H9 (cell line): ENCODE measurements at regions not wholly inside any gene's neighbourhood (a gene's known extent, or its start where the extent isn't known, plus 50 kb on each side); places are given as distances from the start of the nearest gene placed in this dataset.

Source experiments
- DNase-seq: peaks from one replicate; pipeline ENCODE4 v3.0.0-alpha.2; 2017
- H2AFZ ChIP-seq: one replicate; pipeline ENCODE4 v1.6.1; 2013; ENCODE audit warnings: mild to moderate bottlenecking, low read length, control low read depth, moderate library complexity
- H2AK5ac ChIP-seq: 2 replicates; pipeline ENCODE4 v1.6.1; 2013; ENCODE audit warnings: low read length, control low read depth, mixed read lengths; ENCODE audit not compliant: insufficient read length
- H2BK120ac ChIP-seq: one replicate; pipeline ENCODE4 v1.6.1; 2013; ENCODE audit warnings: low read depth, mild to moderate bottlenecking, low read length, control low read depth, inconsistent platforms; ENCODE audit not compliant: poor library complexity, severe bottlenecking
- H2BK12ac ChIP-seq: 2 replicates; pipeline ENCODE4 v1.6.1; 2013; ENCODE audit warnings: low read length, control low read depth, mixed read lengths, low read depth; ENCODE audit not compliant: insufficient read length
- H2BK15ac ChIP-seq: 2 replicates; pipeline ENCODE4 v1.6.1; 2013; ENCODE audit warnings: low read depth, low read length, control low read depth
- H2BK20ac ChIP-seq: one replicate; pipeline ENCODE4 v1.6.1; 2013; ENCODE audit warnings: low read depth, mild to moderate bottlenecking, low read length, control low read depth, inconsistent platforms; ENCODE audit not compliant: poor library complexity, severe bottlenecking
- H2BK5ac ChIP-seq: 2 replicates; pipeline ENCODE4 v1.6.1; 2013; ENCODE audit warnings: low read length, control low read depth, mixed read lengths; ENCODE audit not compliant: insufficient read length
- H3K14ac ChIP-seq: 2 replicates; pipeline ENCODE4 v1.6.1; 2013; ENCODE audit warnings: low read length, control low read depth; ENCODE audit not compliant: insufficient read depth
- H3K18ac ChIP-seq: 2 replicates; pipeline ENCODE4 v1.6.1; 2013; ENCODE audit warnings: low read depth, mild to moderate bottlenecking, mixed read lengths, low read length, control low read depth; ENCODE audit not compliant: insufficient read length
- H3K23ac ChIP-seq: 2 replicates; pipeline ENCODE4 v1.6.1; 2013; ENCODE audit warnings: low read length, control low read depth, mixed read lengths, low read depth; ENCODE audit not compliant: insufficient read length
- H3K23me2 ChIP-seq: 2 replicates; pipeline ENCODE4 v1.6.1; 2013; ENCODE audit warnings: low read depth, mild to moderate bottlenecking, mixed read lengths, low read length, control low read depth; ENCODE audit not compliant: insufficient read length, poor library complexity, severe bottlenecking
- H3K27ac ChIP-seq: 2 replicates; pipeline ENCODE4 v1.5.1; 2013; ENCODE audit warnings: low read length, control low read depth, mixed read lengths, low read depth; ENCODE audit not compliant: insufficient read length
- H3K27me3 ChIP-seq: 2 replicates; pipeline ENCODE4 v1.6.1; 2013; ENCODE audit warnings: low read length, control low read depth, inconsistent platforms; ENCODE audit not compliant: insufficient read depth
- H3K4ac ChIP-seq: 2 replicates; pipeline ENCODE4 v1.6.1; 2013; ENCODE audit warnings: low read depth, mild to moderate bottlenecking, control low read depth, inconsistent platforms, low read length, moderate library complexity
- H3K4me1 ChIP-seq: 2 replicates; pipeline ENCODE4 v1.6.1; 2013; ENCODE audit warnings: low read length, control low read depth, inconsistent platforms; ENCODE audit not compliant: insufficient read depth
- H3K4me2 ChIP-seq: 2 replicates; pipeline ENCODE4 v1.6.1; 2013; ENCODE audit warnings: low read length, control low read depth, mixed read lengths; ENCODE audit not compliant: insufficient read length, insufficient read depth
- H3K56ac ChIP-seq: 2 replicates; pipeline ENCODE4 v1.6.1; 2013; ENCODE audit warnings: low read depth, mild to moderate bottlenecking, mixed read lengths, low read length, control low read depth; ENCODE audit not compliant: insufficient read length
- H3K79me1 ChIP-seq: 2 replicates; pipeline ENCODE4 v1.6.1; 2013; ENCODE audit warnings: low read depth, mild to moderate bottlenecking, moderate library complexity, low read length, control low read depth, inconsistent platforms; ENCODE audit not compliant: insufficient read depth, poor library complexity, severe bottlenecking
- H3K79me2 ChIP-seq: 2 replicates; pipeline ENCODE4 v1.6.1; 2013; ENCODE audit warnings: low read length, control low read depth, inconsistent platforms; ENCODE audit not compliant: insufficient read depth
- H3K9ac ChIP-seq: 2 replicates; pipeline ENCODE4 v1.6.1; 2013; ENCODE audit warnings: low read length, control low read depth, mixed read lengths; ENCODE audit not compliant: insufficient read length; ENCODE audit errors: extremely low read depth
- H3K9me3 ChIP-seq: one replicate; pipeline ENCODE4 v1.6.1; 2013; ENCODE audit warnings: low read depth, low read length, inconsistent platforms; ENCODE audit not compliant: control insufficient read depth
- H3T11ph ChIP-seq: one replicate; pipeline ENCODE4 v1.6.1; 2013; ENCODE audit warnings: mild to moderate bottlenecking, low read length, control low read depth, inconsistent platforms
- H4K20me1 ChIP-seq: one replicate; pipeline ENCODE4 v1.6.1; 2013; ENCODE audit not compliant: control insufficient read depth, insufficient read length, insufficient read depth
- H4K5ac ChIP-seq: 2 replicates; pipeline ENCODE4 v1.6.1; 2013; ENCODE audit warnings: low read depth, mild to moderate bottlenecking, mixed read lengths, low read length, control low read depth; ENCODE audit not compliant: insufficient read length
- H4K8ac ChIP-seq: replicated peaks from 2 replicates; pipeline ENCODE4 v1.6.1; 2013; ENCODE audit warnings: low read length, control low read depth, mixed read lengths, low read depth; ENCODE audit not compliant: insufficient read length
- H4K91ac ChIP-seq: 2 replicates; pipeline ENCODE4 v1.6.1; 2013; ENCODE audit warnings: low read depth, mild to moderate bottlenecking, moderate library complexity, mixed read lengths, low read length, control low read depth; ENCODE audit not compliant: insufficient read length
- H3K27ac Mint-ChIP-seq, 3 experiments: 2 replicates in 2 of 3; 3 replicates in 1 of 3; pipeline ENCODE4 v1.8.0; 2020 to 2021; ENCODE audit warnings: mixed read lengths in 3 of 3, mild to moderate bottlenecking in 1 of 3, moderate library complexity in 1 of 3
- H3K27me3 Mint-ChIP-seq: 2 replicates; pipeline ENCODE4 v1.8.0; 2021; ENCODE audit warnings: low read depth, mild to moderate bottlenecking, moderate library complexity, mixed read lengths
- H3K36me3 Mint-ChIP-seq, 3 experiments: 2 replicates in 2 of 3; 3 replicates in 1 of 3; pipeline ENCODE4 v1.8.0; 2020 to 2021; ENCODE audit warnings: low read depth in 3 of 3, mixed read lengths in 3 of 3; ENCODE audit not compliant: insufficient read depth in 1 of 3
- H3K4me1 Mint-ChIP-seq, 2 experiments: 2 replicates each; pipeline ENCODE4 v1.8.0; 2020; ENCODE audit warnings: mixed read lengths in 2 of 2
- H3K4me3 Mint-ChIP-seq, 2 experiments: 2 replicates in 1 of 2; 3 replicates in 1 of 2; pipeline ENCODE4 v1.8.0; 2020 to 2021; ENCODE audit warnings: mild to moderate bottlenecking in 2 of 2, mixed read lengths in 2 of 2, moderate library complexity in 1 of 2
- H3K9me3 Mint-ChIP-seq, 2 experiments: 2 replicates in 1 of 2; 3 replicates in 1 of 2; pipeline ENCODE4 v1.8.0; 2020; ENCODE audit warnings: mild to moderate bottlenecking in 2 of 2, mixed read lengths in 2 of 2, moderate library complexity in 1 of 2
- WGBS: extraction: QIAGEN DNeasy Blood & Tissue Kit; methylation state at CpG from one replicate; pipeline ENCODE4 v1.1.7; 2013; ENCODE audit warnings: missing lambda C conversion rate, low lambda C conversion rate, mixed read lengths; ENCODE audit not compliant: insufficient read length; ENCODE audit errors: extremely low coverage; 5-methylcytosine and 5-hydroxymethylcytosine counted together
- TF ChIP-seq, protein P1 (sequence below): fragments of 200-600 bp; sonication (generic); conservative IDR thresholded peaks from 3 replicates; pipeline ENCODE4 v1.8.0; 2021; ENCODE audit warnings: antibody characterized with exemption, mild to moderate bottlenecking

DNA sequence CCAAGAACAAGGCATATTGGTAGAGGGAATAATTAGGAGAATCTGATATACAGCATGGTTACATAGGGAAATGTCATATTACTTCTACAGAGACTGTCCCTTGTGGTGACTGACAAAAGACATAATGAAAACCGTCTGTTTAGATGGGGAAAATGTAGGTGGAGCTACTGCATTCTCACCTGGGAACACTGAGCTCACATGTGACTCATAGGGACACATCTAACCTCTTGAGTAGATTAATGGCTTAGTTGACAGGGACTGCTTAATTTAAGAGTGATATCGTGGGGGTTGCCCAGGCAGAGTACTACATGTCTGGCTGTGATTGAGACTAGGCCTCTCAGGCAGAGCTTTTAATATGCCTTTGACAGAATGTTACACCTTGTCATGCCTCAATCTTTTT is 235.3 kb upstream of the ZFP64 start:
- peak overlapping the region in 1 of 3 experiments; percentile 78; a peak in 1 of 7 replicates for H3K27ac Mint-ChIP-seq
- no peak overlapping the region for H3K18ac ChIP-seq
- no peak overlapping the region for H3K27ac ChIP-seq
- no peak overlapping the region for H3K23ac ChIP-seq
- H3K56ac ChIP-seq: no peak overlapping the region
- H3K9me3 Mint-ChIP-seq: peaks cover 5 to 7% of the 10 kb centered on the region in 2 experiments
- no CpG with 5 or more reads among the region's 2 CpGs for WGBS
- no peak overlapping the region for H2BK5ac ChIP-seq
- no peak for DNase-seq
- H2AFZ ChIP-seq: no peak overlapping the region
- peaks cover 0 to 8% (median 0%) of the 10 kb centered on the region in 3 experiments; a peak in 2 of 7 replicates for H3K36me3 Mint-ChIP-seq
- no peak overlapping the region for H2BK15ac ChIP-seq
- no peaks in the 10 kb centered on the region for H3K27me3 Mint-ChIP-seq
- H3K4me2 ChIP-seq: no peak overlapping the region
- no peaks in the 10 kb centered on the region for H3K27me3 ChIP-seq
- no peaks in the 10 kb centered on the region for H3K23me2 ChIP-seq
- no peak overlapping the region for H2AK5ac ChIP-seq
- H3K4me1 Mint-ChIP-seq: peaks cover 0 to 6% of the 10 kb centered on the region in 2 experiments; a peak in 1 of 4 replicates
- H4K8ac ChIP-seq: no peak overlapping the region
- H3K79me1 ChIP-seq: no peaks in the 10 kb centered on the region
- H3K9me3 ChIP-seq: no peaks in the 10 kb centered on the region
- no peak overlapping the region for H3K9ac ChIP-seq
- H2BK12ac ChIP-seq: no peak overlapping the region
- no peak overlapping the region for H3K4ac ChIP-seq
- no peak overlapping the region for H3K14ac ChIP-seq
- no peak overlapping the region; a peak in 1 of 5 replicates for H3K4me3 Mint-ChIP-seq
- no peak overlapping the region for H3T11ph ChIP-seq
- TF ChIP-seq, protein P1, sequence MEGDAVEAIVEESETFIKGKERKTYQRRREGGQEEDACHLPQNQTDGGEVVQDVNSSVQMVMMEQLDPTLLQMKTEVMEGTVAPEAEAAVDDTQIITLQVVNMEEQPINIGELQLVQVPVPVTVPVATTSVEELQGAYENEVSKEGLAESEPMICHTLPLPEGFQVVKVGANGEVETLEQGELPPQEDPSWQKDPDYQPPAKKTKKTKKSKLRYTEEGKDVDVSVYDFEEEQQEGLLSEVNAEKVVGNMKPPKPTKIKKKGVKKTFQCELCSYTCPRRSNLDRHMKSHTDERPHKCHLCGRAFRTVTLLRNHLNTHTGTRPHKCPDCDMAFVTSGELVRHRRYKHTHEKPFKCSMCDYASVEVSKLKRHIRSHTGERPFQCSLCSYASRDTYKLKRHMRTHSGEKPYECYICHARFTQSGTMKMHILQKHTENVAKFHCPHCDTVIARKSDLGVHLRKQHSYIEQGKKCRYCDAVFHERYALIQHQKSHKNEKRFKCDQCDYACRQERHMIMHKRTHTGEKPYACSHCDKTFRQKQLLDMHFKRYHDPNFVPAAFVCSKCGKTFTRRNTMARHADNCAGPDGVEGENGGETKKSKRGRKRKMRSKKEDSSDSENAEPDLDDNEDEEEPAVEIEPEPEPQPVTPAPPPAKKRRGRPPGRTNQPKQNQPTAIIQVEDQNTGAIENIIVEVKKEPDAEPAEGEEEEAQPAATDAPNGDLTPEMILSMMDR: no peak
- no peak overlapping the region for H4K91ac ChIP-seq
- H4K20me1 ChIP-seq: no peaks in the 10 kb centered on the region
- no peak overlapping the region for H2BK20ac ChIP-seq
- H4K5ac ChIP-seq: no peak overlapping the region
- no peak overlapping the region for H2BK120ac ChIP-seq
- H3K79me2 ChIP-seq: no peaks in the 10 kb centered on the region
- no peaks in the 10 kb centered on the region for H3K4me1 ChIP-seq
